HCT116 (cell line): ENCODE measurements at regions not wholly inside any gene's neighbourhood (a gene's known extent, or its start where the extent isn't known, plus 50 kb on each side); places are given as distances from the start of the nearest gene placed in this dataset.

ENCODE experiments used
- ATAC-seq: fragments of 200-7000 bp; cut with Tn5 transposase; 2 replicates; pipeline ENCODE4 v1.9.1; 2020; ENCODE audit warnings: mild to moderate bottlenecking, moderate library complexity
- BruUV-seq: library from RNA; stranded (reverse); fragments of 400-500 nt; replicated peaks from 2 replicates; lab custom pipeline; 2021; lab: Mats Ljungman, UMichigan
- CTCF ChIA-PET: fragments of 300-600 bp; sonication (Branson Sonifier 250); formaldehyde crosslinking; loops from one replicate; lab custom pipeline; 2021; ENCODE audit warnings: antibody characterized with exemption; lab: Charles Lee
- POLR2A ChIA-PET: fragments of 300-600, 350-600 bp; sonication (Branson Sonifier 250); formaldehyde crosslinking; loops from one replicate; lab custom pipeline; 2021; ENCODE audit warnings: antibody characterized with exemption; lab: Charles Lee
- RAD21 ChIA-PET, 2 experiments: fragments of 300-600 bp; sonication (Branson Sonifier 250); formaldehyde crosslinking; loops; one replicate each; lab custom pipeline; 2023; ENCODE audit warnings: low total read pairs in 2 of 2; ENCODE audit not compliant: uncharacterized antibody in 2 of 2, unreplicated experiment in 2 of 2, low non-redundant PET in 1 of 2; lab: Charles Lee
- DNase-seq: peaks from one replicate; pipeline ENCODE4 v3.0.0-alpha.2; 2010; ENCODE audit warnings: low read depth, low spot score
- H2AFZ ChIP-seq: fragments of 200-600 bp; shearing (Covaris generic), sonication (generic); 2 replicates; pipeline ENCODE4 v1.6.1; 2017; ENCODE audit warnings: low read depth, mixed run types, mixed read lengths, antibody characterized with exemption, low read length; ENCODE audit not compliant: poor library complexity, severe bottlenecking
- H3K27ac ChIP-seq: 2 replicates; pipeline ENCODE4 v1.5.1; 2012; ENCODE audit warnings: low read depth, low read length
- H3K27me3 ChIP-seq: fragments of 200-600 bp; sonication (generic); 2 replicates; pipeline ENCODE4 v1.6.1; 2016; ENCODE audit warnings: mixed run types, low read length, mixed read lengths; ENCODE audit not compliant: insufficient read depth
- H3K36me3 ChIP-seq, 2 experiments: fragments of 200-500 bp in 1 of 2; fragments of 200-600 bp in 1 of 2; sonication (Bioruptor generic) in 1 of 2; sonication (generic) in 1 of 2; 2 replicates each; pipeline versions ENCODE4 v1.5.1 to v1.6.1; 2014 to 2016; ENCODE audit warnings: low read length in 2 of 2, inconsistent platforms in 1 of 2, mixed read lengths in 1 of 2, mixed run types in 1 of 2; ENCODE audit not compliant: insufficient read depth in 2 of 2, control insufficient read depth in 1 of 2
- H3K4me1 ChIP-seq, 2 experiments: fragments of 200-600 bp in 1 of 2; sonication (generic) in 1 of 2; 2 replicates each; pipeline versions ENCODE4 v1.5.1 to v1.6.1; 2012 to 2017; ENCODE audit warnings: low read length in 2 of 2, inconsistent platforms in 1 of 2, mild to moderate bottlenecking in 1 of 2, mixed read lengths in 1 of 2, mixed run types in 1 of 2, moderate library complexity in 1 of 2; ENCODE audit not compliant: insufficient read depth in 2 of 2, control insufficient read depth in 1 of 2
- H3K4me2 ChIP-seq: fragments of 200-600 bp; sonication (generic); 2 replicates; pipeline ENCODE4 v1.6.1; 2017; ENCODE audit warnings: mixed run types, low read length, mixed read lengths
- H3K4me3 ChIP-seq, 2 experiments: fragments of 200-600 bp in 1 of 2; sonication (generic) in 1 of 2; replicated peaks in 1 of 2; 2 replicates each; pipeline ENCODE4 v1.5.1; 2011 to 2016; ENCODE audit warnings: low read length in 2 of 2, control low read depth in 1 of 2, low read depth in 1 of 2, mild to moderate bottlenecking in 1 of 2, mixed read lengths in 1 of 2, mixed run types in 1 of 2
- H3K79me2 ChIP-seq: fragments of 200-600 bp; sonication (generic); 2 replicates; pipeline ENCODE4 v1.6.1; 2017; ENCODE audit warnings: mild to moderate bottlenecking, mixed run types, low read length, moderate library complexity, mixed read lengths; ENCODE audit not compliant: insufficient read depth
- H3K9ac ChIP-seq: fragments of 200-600 bp; sonication (generic); 2 replicates; pipeline ENCODE4 v1.6.1; 2016; ENCODE audit warnings: low read length, mixed read lengths
- H3K9me2 ChIP-seq: fragments of 200-600 bp; sonication (generic), shearing (Covaris generic); 2 replicates; pipeline ENCODE4 v1.6.1; 2017; ENCODE audit warnings: mixed run types, mild to moderate bottlenecking, moderate library complexity; ENCODE audit not compliant: insufficient read depth
- H3K9me3 ChIP-seq, 2 experiments: fragments of 200-500 bp in 1 of 2; fragments of 200-600 bp in 1 of 2; sonication (Bioruptor generic) in 1 of 2; sonication (generic) in 1 of 2; 2 replicates each; pipeline ENCODE4 v1.6.1; 2014 to 2017; ENCODE audit warnings: low read length in 2 of 2, mixed read lengths in 2 of 2, inconsistent platforms in 1 of 2, low read depth in 1 of 2, mild to moderate bottlenecking in 1 of 2, mixed run types in 1 of 2, moderate library complexity in 1 of 2; ENCODE audit not compliant: control insufficient read depth in 1 of 2, insufficient read depth in 1 of 2
- H4K20me1 ChIP-seq: fragments of 200-600 bp; sonication (generic), shearing (Covaris generic); 2 replicates; pipeline ENCODE4 v1.6.1; 2017; ENCODE audit warnings: mixed run types, mild to moderate bottlenecking, moderate library complexity; ENCODE audit not compliant: insufficient read depth
- ATF3 ChIP-seq: IDR thresholded peaks from 2 replicates; pipeline ENCODE4 v1.6.1; 2012
- CBX3 ChIP-seq: IDR thresholded peaks from 2 replicates; pipeline ENCODE4 v1.6.1; 2012; ENCODE audit warnings: low read depth
- CEBPB ChIP-seq: IDR thresholded peaks from 2 replicates; pipeline ENCODE4 v1.6.1; 2012; ENCODE audit warnings: low read depth
- EGR1 ChIP-seq: IDR thresholded peaks from 2 replicates; pipeline ENCODE4 v1.6.1; 2012; ENCODE audit warnings: low read depth
- EZH2 ChIP-seq: fragments of 200-600 bp; sonication (generic); IDR thresholded peaks from 2 replicates; pipeline ENCODE4 v1.6.1; 2017; ENCODE audit warnings: antibody characterized with exemption, mixed run types
- FOSL1 ChIP-seq: IDR thresholded peaks from 2 replicates; pipeline ENCODE4 v1.6.1; 2012; ENCODE audit warnings: low read depth
- JUND ChIP-seq: IDR thresholded peaks from 2 replicates; pipeline ENCODE4 v1.6.1; 2012
- MAX ChIP-seq: IDR thresholded peaks from 2 replicates; pipeline ENCODE4 v1.6.1; 2012
- POLR2A ChIP-seq: IDR thresholded peaks from 2 replicates; pipeline ENCODE4 v1.7.0; 2011; ENCODE audit warnings: borderline replicate concordance; ENCODE audit not compliant: insufficient read depth, insufficient read length; ENCODE audit errors: extremely low read depth
- POLR2AphosphoS5 ChIP-seq: IDR thresholded peaks from 2 replicates; pipeline ENCODE4 v1.6.1; 2011; ENCODE audit warnings: mild to moderate bottlenecking, low read depth, low read length, moderate library complexity
- RAD21 ChIP-seq: IDR thresholded peaks from 2 replicates; pipeline ENCODE4 v1.6.1; 2012; ENCODE audit warnings: low read depth, mild to moderate bottlenecking
- REST ChIP-seq: IDR thresholded peaks from 2 replicates; pipeline ENCODE4 v1.6.1; 2012; ENCODE audit warnings: low read depth
- SIN3A ChIP-seq: IDR thresholded peaks from 2 replicates; pipeline ENCODE4 v1.6.1; 2012; ENCODE audit warnings: low read depth
- SP1 ChIP-seq: IDR thresholded peaks from 2 replicates; pipeline ENCODE4 v1.6.1; 2012; ENCODE audit warnings: low read depth
- SRF ChIP-seq: IDR thresholded peaks from 2 replicates; pipeline ENCODE4 v1.6.1; 2012; ENCODE audit warnings: low read depth
- TCF7L2 ChIP-seq: IDR thresholded peaks from 2 replicates; pipeline ENCODE4 v1.7.0; 2011; ENCODE audit warnings: borderline replicate concordance, inconsistent platforms; ENCODE audit not compliant: insufficient read depth, insufficient read length; ENCODE audit errors: extremely low read depth
- YY1 ChIP-seq: IDR thresholded peaks from 2 replicates; pipeline ENCODE4 v1.6.1; 2011; ENCODE audit warnings: low read length, low read depth, moderate library complexity, mild to moderate bottlenecking; ENCODE audit not compliant: insufficient replicate concordance; ENCODE audit errors: extremely low read depth
- ZBTB33 ChIP-seq: IDR thresholded peaks from 2 replicates; pipeline ENCODE4 v1.6.1; 2011; ENCODE audit warnings: mild to moderate bottlenecking, low read length, moderate library complexity; ENCODE audit not compliant: insufficient replicate concordance; ENCODE audit errors: extremely low read depth
- ZFX ChIP-seq: fragments of 450-650 bp; IDR thresholded peaks from 2 replicates; pipeline ENCODE4 v1.6.1; 2017
- ZNF274 ChIP-seq: fragments of 200-500 bp; sonication (Bioruptor generic); IDR thresholded peaks from 2 replicates; pipeline ENCODE4 v1.6.1; 2014; ENCODE audit warnings: mild to moderate bottlenecking, low read depth, low read length, inconsistent platforms
- intact Hi-C: fragments of 100-400 bp; cut with micrococcal nuclease; formaldehyde crosslinking; loops from 2 replicates; pipeline ENCODE4 v1.10.0; 2022

- Histone ChIP-seq H3K9ac (no peak overlapping the region), H3K9me3 (no peaks in the 10 kb centered on the region), H3K4me1 (peaks cover 0 to 7% of the 10 kb centered on the region in 2 experiments; a peak in 1 of 4 replicates), H3K27me3 (no peaks in the 10 kb centered on the region; the same call in 1 of the 2 replicates), H4K20me1 (no peaks in the 10 kb centered on the region), H2AFZ (no peak overlapping the region), H3K4me2 (no peak overlapping the region), H3K4me3 (no peak overlapping the region), H3K36me3 (no peaks in the 10 kb centered on the region), H3K9me2 (no peaks in the 10 kb centered on the region), H3K27ac (no peak overlapping the region), H3K79me2 (no peaks in the 10 kb centered on the region)
- CTCF ChIA-PET = no interaction called here
- no peak for TF ChIP-seq MAX
- no peak for TF ChIP-seq SIN3A
- no peak for TF ChIP-seq CBX3
- no peak for TF ChIP-seq ZBTB33
- no peak for TF ChIP-seq ATF3
- no peak for TF ChIP-seq JUND
- no peak for TF ChIP-seq FOSL1
- TF ChIP-seq YY1 = no peak
- no peak for TF ChIP-seq POLR2A
- TF ChIP-seq SRF = no peak
- no peak for TF ChIP-seq EGR1
- TF ChIP-seq REST = no peak
- TF ChIP-seq TCF7L2 = no peak
- TF ChIP-seq ZNF274 = no peak
- no peak for TF ChIP-seq ZFX
- no peak for TF ChIP-seq SP1
- no peak for TF ChIP-seq CEBPB
- TF ChIP-seq EZH2 = no peak
- TF ChIP-seq POLR2AphosphoS5 = no peak
- TF ChIP-seq RAD21 = no peak
- no peak for ATAC-seq
- RAD21 ChIA-PET = no interaction called here
- intact Hi-C loops = no loop called here
- BruUV-seq = no TSS peak
- POLR2A ChIA-PET = no interaction called here
- DNase-seq = no peak
These were observed 78.1 kb upstream of the RUNX3 start for GRCh38 chr1:25008192-25008485.
